ENCODE measurements at regions not wholly inside any gene's neighbourhood (a gene's known extent, or its start where the extent isn't known, plus 50 kb on each side); places are given as distances from the start of the nearest gene placed in this dataset.

DNA sequence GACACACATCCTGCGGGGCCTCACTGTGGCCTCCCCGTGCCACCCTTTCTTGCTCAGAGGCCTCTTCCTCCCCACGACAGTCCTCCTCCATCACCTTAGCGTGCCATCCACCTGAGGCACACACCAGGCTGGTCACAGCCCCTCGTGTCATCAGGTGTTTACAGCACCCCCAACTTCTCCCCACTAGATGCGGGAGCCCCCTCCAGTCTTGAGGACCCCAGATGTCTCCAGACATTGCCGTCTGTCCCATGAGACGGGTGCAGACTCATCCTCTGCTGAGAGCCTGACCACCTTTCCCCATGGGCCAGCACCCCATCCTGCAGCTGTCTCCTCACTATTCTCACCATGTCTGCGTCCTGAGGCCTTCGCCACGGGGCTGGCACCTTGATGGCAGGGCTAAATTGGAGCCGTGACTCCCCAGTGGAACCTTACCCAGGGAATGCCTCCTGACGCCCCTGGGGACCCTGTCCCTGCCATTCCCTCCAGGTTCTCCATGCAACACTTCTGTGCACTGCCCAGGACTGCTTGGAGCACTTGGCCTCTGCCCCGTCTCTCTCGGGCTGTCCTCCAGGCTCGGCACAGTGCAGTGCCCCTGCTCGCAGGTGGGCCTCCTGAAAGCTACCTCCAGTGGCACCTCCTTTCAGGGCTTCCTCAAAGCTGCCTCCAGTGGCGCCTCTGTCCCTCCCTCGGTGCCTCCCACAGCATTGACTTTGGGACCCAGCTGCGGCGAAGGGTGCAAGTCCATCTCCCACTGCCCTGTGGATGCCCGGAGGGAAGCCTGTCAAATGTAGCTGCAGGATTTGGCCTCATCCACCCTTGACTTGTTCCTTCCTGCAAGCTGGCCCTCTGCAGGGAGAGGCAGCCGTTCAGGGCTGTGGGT, 1386.8 kb downstream of the BRD1 start:
- DNase-seq (ENCODE audit: low spot score), result no peak

DNA sequence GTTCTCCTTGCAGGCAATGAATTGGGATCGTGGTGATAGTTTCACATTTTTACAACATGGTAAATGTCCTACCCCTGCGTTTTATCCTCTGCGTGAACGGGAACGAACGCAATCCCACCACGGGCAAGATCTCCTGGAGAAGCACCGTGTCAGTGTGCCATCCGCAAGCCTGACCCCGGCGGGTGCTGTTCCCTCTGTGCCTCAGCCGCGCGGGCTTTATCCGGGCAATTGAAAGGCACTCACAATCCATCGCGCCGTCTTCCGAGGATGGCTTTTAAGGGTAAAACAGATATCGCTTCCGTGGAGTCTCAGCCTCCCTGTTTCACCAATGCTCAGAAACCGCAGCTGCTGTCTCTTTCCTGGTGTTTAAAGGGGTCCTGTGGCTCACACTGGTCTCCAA, 1387.5 kb downstream of the BRD1 start:
- no peak for DNase-seq (ENCODE audit: low spot score)

DNA sequence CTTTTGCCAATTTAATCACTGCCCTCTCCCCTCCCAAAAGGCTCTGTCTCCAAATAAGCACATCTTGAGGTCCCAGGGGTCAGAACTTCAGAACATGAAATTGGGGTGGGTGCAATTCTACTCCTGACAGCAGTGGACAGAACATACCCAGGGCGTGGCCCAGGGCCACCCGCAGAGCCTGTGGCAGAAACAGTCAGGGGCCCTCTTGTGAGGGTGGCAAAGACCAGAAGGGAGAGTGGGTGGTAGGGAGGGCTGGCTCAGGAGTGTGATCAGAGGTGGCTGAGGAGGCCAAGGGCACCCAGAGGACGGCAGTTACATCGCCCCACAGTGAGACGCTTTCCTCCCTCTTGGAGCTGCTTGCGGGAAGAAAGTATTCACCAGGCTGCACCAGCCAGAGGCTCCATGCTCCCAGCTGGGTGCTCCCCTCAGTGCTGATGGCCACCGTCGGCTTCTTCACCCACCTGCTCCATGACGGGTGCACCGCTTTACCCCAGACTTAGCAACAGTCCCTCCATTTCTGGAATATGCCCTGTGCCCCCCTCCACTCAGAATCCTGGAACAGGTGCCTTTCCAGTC, 1388.0 kb downstream of the BRD1 start:
- no peak for DNase-seq (ENCODE audit: low spot score)

DNA sequence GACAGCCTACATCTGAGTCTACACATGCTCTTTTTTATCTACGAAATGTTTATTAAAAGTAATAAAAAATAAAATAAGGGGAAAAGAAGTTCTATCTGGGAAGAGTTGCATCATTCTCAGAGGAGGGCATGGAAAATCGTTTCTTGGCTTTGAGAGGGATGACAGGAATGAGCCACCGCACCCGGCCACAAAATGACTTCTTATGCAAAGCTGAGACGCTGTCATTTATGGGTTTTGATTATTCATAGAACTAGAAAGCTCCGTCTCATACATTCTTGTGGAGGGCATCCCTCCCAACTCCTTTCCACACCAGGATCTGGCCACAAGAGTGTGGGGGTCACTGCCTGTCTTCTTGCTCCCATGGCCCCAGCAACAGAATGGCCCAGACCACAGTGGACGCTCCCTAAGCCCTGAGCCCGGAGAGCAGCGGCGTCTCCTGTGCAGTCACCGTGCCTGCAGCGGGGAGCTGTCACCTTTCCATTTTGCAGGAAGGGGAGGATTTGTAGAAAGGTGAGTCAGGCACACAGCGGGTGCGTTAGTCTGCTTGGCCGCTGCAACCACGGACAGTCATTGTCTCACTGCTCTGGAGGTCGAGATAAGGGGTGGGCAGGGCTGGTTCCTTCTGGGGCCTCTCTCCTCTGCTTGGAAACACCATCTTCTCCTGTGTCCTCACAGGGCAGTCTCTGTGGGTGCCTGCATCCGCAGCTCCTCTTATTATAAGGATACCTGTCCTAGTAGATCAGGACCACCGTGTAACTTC, 1388.7 kb downstream of the BRD1 start:
- DNase-seq (ENCODE audit: low spot score), result no peak

DNA sequence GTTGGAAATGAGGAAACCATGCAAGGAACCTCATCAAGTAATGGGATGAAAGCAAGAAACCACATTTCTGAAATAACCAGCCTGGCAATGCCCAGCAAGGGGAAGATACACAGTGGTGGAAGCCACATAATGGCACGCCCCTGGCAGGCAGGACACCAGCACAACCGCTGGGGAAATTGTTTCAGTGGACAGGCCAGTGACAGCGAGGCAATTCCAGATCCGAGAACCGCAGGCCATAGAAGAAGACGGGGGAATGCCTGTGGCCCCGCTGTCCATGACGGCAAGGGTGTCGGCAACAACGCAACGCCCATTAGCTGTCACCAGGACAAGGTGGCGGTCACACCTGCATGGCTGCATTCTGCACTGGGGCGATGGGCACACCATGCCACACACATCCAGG, 1389.6 kb downstream of the BRD1 start:
- no peak for DNase-seq (ENCODE audit: low spot score)

DNA sequence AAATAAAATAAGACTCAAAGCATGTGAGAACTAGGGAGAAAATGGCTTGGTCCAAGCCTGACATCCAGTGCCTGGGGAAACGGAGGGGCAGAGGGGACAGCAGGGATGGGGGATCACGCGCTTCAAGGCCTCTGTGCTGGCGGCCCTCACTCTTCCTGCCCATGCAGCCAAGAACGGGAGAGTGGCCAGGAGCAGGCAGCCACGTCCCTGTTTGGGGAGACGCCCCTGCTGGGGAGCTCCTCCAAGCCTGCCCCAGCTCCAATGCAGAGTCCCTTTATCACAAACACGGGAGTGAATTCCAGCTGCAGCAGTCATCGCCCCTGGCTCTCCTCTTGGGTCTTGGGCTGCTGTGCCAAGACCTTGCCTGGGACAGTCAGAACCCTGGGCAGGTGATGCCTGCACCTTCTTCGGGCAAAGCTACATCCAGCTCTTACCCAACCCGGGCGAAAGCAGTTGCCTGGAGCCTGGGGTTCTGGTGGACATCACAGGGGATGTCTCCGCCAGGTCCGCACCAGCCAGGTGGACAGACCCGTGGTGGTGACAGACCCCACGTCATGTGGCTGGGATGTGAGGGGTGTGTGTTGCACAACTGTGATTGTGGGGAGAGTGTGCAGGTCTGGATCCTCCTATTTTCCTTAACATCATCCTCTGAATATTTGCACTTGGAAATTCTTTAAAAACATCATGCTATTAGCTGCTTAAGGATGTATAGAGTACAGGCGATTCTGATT, 1391.3 kb downstream of the BRD1 start:
- no peak for DNase-seq (ENCODE audit: low spot score)

DNA sequence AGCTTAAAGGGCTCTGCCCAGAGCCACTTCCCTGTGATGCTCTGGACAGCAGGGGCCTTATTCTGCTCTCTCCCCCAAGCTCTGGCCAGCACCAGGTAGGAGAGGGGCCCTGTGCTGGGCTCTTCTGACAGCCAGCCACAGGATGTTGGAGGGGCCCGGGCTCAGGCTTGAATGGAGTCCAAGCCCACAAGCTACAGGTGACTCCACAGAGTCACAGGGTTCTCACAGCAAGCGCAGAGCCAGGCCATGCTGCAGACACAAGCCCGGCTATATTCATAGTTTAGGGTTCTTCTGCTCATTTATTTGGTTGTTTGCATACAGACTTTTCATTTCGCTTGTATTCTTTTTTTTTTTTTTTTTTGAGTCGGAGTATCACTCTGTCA, 1392.8 kb downstream of the BRD1 start:
- DNase-seq (ENCODE audit: low spot score), result no peak

DNA sequence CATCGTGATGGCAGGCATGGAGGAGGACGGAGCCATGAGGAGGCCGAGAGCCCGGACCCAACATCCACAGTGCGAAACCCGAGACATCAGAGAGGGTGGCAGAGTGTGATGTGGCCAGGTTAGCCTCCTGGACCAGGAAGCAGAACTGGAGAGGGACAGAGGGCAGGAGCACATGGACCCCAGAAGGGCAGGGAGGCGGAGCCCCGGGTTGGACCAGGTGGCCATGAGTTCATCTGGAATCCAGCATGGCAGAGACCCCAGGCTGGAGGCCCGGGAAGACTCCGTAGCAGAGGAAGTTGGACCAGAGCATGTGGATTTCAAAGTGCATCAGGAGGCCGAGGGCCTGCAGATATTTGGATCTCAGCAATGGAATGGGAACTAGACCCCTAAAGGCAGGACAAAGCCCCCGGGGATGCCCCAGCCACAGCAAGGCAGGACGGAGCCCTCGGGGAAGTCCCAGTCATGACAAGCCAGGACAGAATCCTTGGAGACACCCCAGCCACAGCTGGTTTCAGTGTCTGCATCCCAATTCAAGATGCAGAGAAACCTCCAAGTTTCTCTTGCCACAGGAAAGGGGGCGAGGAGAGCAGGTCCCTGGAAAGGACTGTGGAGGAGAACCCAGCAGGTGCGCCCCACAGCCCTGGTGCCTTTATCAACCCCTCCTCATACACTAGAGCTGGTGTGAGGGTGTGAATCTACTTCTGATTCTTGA, 1393.4 kb downstream of the BRD1 start:
- DNase-seq (ENCODE audit: low spot score), result no peak

DNA sequence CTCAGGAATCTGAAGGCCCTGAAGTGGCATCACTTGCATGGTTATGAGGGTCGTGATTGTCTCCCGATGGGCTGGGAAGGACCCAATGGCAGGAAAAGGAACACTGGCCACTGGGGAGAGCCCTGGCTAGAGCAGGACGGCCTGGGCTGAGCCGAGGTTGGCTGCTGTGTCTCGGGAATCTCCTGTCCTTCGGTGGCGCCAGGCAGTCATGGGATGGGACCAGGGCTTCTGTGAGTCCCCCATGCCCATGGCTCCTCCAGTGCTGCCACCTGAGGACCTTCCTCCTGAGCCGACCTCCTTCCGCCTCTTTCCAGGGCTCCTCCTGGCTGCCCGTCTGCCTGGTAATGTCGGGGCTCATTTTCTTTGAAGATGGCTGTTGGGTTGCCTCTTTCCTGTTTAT, 1394.0 kb downstream of the BRD1 start:
- DNase-seq (ENCODE audit: low spot score), result no peak

DNA sequence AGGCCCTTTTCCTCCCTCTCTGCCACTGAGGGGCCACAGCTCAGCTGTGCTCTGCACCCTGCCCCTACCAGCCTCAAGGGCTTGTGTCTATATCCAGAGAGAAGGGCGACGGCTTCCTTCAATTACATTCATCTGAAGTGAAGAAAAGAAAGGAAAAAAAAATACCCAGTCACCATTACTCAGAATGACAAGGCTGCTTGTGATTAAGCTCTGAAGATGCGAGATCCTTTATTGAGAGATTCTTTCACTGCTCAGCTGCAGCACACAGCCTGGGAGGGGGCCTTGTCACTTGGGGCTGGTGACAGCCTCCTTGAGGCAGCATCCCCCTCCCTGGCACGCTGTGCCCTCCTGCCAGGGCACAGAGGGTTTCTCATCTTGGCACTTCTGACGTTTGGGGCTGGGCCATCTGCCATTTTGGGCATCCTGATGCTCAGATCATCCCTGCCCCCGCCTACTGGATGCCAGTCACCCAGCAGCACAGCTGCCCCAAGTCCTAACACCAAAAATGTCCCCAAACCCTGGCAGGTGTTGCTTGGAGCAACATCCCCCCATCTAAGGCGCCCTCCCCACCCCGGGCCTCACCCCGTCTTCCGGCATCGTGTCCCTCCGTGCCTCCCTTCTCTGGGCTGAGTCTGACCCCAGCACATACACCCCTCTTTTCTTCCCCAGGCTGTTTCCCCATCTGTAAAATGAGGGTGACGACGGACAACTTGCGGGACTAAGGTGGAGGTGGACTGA, 1394.7 kb downstream of the BRD1 start:
- DNase-seq (ENCODE audit: low spot score), result no peak

DNA sequence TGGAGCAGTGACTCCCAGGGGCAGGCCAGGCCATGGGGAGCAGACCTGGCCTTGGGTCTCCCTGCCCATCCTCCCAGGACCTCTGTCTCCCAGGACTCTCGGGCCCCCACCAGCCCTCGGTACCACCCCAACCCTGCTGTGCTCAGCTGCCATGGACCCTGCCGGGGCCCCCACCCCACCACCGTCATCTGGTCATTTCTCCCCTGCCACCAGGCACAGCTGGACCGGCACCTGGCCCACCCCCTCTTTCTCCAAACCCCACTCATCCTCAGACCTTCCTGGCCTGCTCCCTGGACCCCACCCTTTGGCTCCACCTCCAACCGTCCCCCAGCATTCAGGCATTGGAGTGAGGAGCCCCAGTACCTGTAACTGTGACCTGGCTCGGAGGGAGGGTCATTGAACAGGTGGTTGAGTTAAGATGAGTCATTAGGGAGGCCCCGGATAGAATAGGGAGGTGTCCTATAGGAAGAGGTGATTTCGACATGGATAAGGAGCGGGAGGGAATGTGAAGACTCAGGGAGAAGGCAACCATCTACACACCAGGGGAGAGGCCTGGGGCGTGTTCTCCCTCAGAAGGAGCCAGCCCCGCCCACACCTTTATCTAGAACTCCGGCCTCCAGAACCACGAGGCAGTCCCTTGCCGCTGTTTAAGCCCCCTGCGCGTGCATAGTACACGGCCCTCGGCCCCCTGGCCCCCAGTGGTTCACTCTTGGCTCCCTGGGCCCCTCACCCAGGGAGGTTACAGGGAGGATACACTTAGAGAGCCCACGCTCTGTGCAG, 1395.9 kb downstream of the BRD1 start:
- DNase-seq (ENCODE audit: low spot score), result no peak

DNA sequence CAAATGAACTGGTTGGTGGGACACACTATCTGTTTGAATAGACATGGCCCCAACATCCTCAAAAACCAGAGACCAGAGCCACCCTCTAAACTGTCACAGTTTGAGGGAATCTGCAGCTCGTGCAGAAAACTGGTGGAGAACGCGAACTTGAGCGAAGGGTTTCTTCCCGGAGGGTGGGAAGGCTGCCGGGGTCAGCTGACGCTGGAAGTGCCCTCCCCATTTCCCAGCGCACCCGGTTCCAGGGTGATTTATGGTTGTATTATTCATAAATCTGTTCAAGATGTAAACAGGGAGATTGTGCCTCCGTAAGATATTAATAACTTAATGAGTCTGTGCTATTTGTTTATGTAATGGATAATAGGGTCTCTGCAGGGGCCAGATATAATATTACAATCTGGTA, 1396.7 kb downstream of the BRD1 start:
- DNase-seq (ENCODE audit: low spot score), result no peak

DNA sequence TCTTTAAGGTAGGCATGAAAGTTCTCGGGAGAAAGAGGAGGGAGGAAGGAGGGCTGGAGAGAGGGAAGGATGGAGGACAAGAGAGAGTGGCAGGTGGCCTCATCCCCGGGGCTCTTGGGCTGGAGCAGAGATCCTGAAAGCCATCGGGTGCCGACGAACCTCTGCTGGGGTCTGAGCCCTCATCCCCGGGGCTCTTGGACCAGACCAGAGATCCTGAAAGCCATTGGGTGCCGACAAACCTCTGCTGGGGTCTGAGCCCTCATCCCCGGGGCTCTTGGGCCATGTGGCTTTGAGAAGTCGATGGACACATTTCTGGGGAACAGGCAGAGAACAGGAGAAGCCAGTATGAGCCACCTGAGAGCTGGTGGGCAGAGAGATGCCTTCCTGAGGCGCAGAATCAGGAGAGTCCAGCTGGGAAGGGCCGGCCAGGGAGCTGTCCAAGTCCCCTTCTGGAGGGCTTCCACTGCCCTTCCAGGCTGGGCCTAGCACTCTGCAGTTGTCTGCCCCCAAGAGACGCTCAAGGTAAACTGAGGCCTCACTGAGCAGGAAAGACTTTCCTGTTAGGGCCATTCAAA, 1398.1 kb downstream of the BRD1 start:
- DNase-seq (ENCODE audit: low spot score), result no peak

DNA sequence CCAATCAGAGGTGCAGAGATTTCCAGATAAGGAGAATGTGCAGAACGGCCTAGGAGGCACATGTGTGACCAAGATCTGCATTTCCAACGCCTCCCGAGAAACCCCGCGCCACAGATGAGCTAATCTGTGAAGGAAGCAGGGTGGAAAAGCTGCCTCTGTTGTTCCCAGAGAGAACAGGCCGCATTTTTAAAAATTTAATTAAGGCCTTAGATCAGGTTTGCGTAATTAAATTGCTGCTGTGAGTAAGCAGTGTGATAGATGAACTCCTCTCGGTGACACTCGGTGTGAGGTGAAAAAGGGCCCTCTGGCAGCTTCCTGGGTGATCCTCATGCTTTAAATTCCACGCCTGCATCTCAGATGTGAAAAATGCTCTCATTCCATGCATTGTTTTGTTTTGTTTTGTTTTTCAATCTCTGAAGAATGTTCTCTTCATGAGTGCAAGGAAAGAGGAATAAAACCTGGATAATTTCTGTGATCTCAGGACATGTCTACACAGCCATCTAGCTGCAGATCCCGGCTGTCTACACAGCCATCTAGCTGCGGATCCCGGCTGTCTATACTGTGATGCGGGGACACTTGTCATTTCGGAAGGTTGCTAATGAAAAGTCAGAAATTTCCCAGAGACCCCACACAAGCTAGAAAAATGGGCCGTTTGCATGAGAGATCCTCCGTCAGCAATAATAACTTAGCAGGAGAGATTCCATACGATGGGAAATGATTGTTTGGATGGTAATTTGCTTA, 1398.9 kb downstream of the BRD1 start:
- no peak for DNase-seq (ENCODE audit: low spot score)

DNA sequence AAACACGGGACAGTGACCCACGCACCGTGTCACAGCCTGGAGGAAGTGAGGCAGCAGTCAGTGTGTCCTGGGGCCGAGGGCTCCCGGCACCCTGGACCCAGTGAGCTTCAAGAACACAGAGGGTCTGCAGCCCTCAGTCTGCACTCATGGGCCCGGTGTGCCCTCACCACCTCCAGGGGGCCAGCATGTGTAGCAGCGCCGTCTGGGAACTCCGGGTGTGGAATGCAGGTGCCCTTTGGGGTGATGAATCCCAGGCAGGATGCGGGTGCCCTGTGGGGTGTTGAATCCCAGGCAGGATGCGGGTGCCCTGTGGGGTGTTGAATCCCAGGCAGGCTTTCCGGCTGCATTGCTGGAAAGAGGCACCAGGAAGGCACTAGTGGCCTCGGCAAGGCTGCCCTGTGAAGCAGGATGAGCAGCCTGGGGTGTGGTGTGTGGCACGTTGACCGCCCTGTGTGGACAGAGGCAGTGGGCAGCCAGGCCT, 1399.9 kb downstream of the BRD1 start:
- no peak for DNase-seq (ENCODE audit: low spot score)

DNA sequence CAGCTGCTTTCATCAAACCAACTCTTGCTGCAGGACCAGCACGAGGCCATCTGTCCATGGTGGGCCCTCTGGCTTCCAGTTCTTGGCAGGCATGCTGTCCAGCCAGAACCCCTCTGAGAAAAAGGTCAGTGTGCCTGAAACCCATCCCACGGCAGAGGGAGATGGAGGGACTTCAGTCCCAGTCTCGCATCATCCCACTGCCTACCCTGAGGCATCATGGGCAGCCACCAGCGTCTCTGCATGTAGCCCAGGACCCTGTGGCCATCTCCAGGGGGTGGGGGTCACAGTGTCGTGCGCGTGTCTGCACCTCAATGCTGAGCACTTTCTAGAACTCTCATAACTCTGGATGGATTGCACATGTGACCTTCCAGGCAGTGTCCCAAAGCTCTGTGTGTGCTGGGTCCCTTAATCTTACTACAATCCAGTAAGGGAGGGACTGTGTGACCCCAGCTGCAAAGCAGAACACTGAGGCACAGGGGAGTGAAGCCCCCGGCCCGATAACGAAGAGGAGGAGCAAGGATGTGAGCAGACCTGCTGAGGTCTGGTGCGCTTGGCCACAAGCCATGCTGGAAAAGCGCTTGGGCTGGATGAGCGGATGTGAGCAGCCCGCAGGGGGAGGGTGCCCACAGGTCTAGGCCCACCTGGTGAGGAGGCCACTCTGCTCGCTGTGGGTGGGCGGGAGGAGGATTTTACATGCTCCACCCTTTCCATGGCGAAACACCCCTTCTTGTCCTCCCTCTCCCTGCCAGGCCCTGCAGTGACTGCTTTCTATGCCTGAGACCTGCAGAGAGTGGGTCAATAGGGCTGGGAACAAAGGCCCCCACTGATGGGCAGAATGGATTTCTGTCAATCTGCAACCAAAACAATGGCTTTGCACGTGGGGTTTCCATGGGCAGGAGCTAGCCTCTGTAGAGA, 1401.0 kb downstream of the BRD1 start:
- no peak for DNase-seq (ENCODE audit: low spot score)

DNA sequence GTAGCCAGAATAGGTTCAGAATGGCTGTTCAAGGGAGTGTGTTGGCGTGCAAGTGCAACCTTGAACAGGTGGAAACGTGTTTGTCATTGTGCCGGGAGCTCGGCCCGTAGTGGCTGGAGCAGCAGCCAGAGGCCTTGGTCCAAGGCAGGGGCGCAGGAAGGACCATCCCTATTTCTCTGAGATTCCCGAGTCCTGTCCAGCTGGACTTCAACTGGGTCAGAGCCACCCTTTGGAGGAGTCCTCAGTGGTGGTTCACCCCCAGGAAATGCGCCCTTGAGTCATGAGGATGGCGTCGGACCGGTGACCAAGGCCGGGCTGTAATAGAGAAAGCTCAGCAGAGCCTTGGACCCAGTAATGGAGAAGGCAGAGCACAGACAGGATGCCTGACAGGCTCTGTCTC, 1402.0 kb downstream of the BRD1 start:
- no peak for DNase-seq (ENCODE audit: low spot score)

DNA sequence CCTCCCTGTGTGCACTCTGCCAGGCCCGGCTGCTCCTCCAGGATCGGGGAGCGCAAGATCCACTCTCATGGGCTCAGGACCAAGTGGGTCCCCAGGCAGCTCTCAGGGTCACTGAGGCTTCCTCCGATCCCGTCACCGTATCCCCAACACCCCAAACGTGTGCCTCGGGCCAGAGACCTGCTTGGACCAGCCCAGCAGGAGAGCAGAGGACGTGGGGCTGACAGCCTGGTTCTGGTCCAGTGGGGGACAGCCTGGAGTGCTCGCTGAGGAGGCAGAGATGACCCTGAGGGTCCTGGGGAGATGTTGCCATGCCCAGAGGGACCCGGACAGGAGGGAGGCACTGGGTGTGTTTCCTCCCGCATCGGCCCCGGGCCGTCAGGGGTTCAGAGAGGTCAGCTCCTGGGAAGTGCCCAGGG, 1402.6 kb downstream of the BRD1 start:
- no peak for DNase-seq (ENCODE audit: low spot score)

Data from iPS-NIHi11 (cell line).